HepG2 (cell line): ENCODE measurements at regions not wholly inside any gene's neighbourhood (a gene's known extent, or its start where the extent isn't known, plus 50 kb on each side); places are given as distances from the start of the nearest gene placed in this dataset.

Source experiments
- CTCF ChIP-seq: sonication (generic); formaldehyde crosslinking; IDR thresholded peaks from 2 replicates; pipeline ENCODE4 v1.5.0; 2020; ENCODE audit warnings: mild to moderate bottlenecking, missing genetic modification reagents, moderate library complexity
- ETV5 ChIP-seq: IDR thresholded peaks from 2 replicates; pipeline ENCODE4 v1.6.1; 2018; ENCODE audit warnings: missing biosample characterization, missing genetic modification reagents, inconsistent platforms, borderline replicate concordance

GRCh38 chr2:155600296-155600695 is 732.2 kb downstream of the NR4A2 start:
- no peak for TF ChIP-seq CTCF (CRISPR knock-in tag)
- no peak for TF ChIP-seq ETV5 (CRISPR knock-in tag)
